GM23338 (cell line): ENCODE measurements at regions not wholly inside any gene's neighbourhood (a gene's known extent, or its start where the extent isn't known, plus 50 kb on each side); places are given as distances from the start of the nearest gene placed in this dataset.
A peak's percentile ranks its signal among the peaks of the same experiment; 100 is the strongest.

Source experiments
- ATAC-seq: fragments of 200-7000 bp; cut with Tn5 transposase; 3 replicates; pipeline ENCODE4 v1.9.1; 2020
- DNase-seq: peaks from one replicate; pipeline ENCODE4 v3.0.0-alpha.2; 2015; ENCODE audit warnings: low spot score
- H2AFZ ChIP-seq: fragments of 200-600 bp; sonication (generic); 2 replicates; pipeline ENCODE4 v1.8.0; 2016; ENCODE audit warnings: antibody characterized with exemption, mild to moderate bottlenecking, moderate library complexity
- H3F3A ChIP-seq: fragments of 200-600 bp; sonication (generic); replicated peaks from 2 replicates; pipeline ENCODE4 v1.8.0; 2017; ENCODE audit warnings: antibody characterized with exemption, mixed run types, low read depth
- H3K27ac ChIP-seq: fragments of 200-600 bp; sonication (generic); 2 replicates; pipeline ENCODE4 v1.6.1; 2016; ENCODE audit warnings: low read depth
- H3K27me3 ChIP-seq: fragments of 200-600 bp; sonication (generic); 2 replicates; pipeline ENCODE4 v1.8.0; 2016; ENCODE audit warnings: mild to moderate bottlenecking, mixed run types, moderate library complexity; ENCODE audit not compliant: insufficient read depth
- H3K36me3 ChIP-seq: fragments of 200-600 bp; sonication (generic); 2 replicates; pipeline ENCODE4 v1.8.0; 2016; ENCODE audit warnings: mild to moderate bottlenecking; ENCODE audit not compliant: insufficient read depth
- H3K4me1 ChIP-seq: fragments of 200-600 bp; sonication (generic); 2 replicates; pipeline ENCODE4 v1.8.0; 2016; ENCODE audit warnings: mild to moderate bottlenecking, moderate library complexity; ENCODE audit not compliant: insufficient read depth
- H3K4me2 ChIP-seq: fragments of 200-600 bp; sonication (generic); 2 replicates; pipeline ENCODE4 v1.7.1; 2017; ENCODE audit warnings: mixed run types
- H3K4me3 ChIP-seq: fragments of 200-600 bp; sonication (generic); 2 replicates; pipeline ENCODE4 v1.6.1; 2016; ENCODE audit warnings: mixed run types
- H3K79me2 ChIP-seq: fragments of 200-600 bp; sonication (generic); replicated peaks from 2 replicates; pipeline ENCODE4 v1.8.0; 2017; ENCODE audit warnings: mild to moderate bottlenecking; ENCODE audit not compliant: insufficient read depth
- H3K9me2 ChIP-seq: fragments of 200-600 bp; sonication (generic); 2 replicates; pipeline ENCODE4 v1.8.0; 2017; ENCODE audit not compliant: insufficient read depth
- H4K20me1 ChIP-seq: fragments of 200-600 bp; sonication (generic); replicated peaks from 2 replicates; pipeline ENCODE4 v1.8.0; 2017; ENCODE audit warnings: mild to moderate bottlenecking; ENCODE audit not compliant: insufficient read depth
- H3K27ac Mint-ChIP-seq: 2 replicates; pipeline ENCODE4 v1.8.0; 2020; ENCODE audit warnings: inconsistent platforms, mild to moderate bottlenecking, moderate library complexity, mixed read lengths
- H3K27me3 Mint-ChIP-seq: 3 replicates; pipeline ENCODE4 v1.8.0; 2022; ENCODE audit warnings: low read depth, mild to moderate bottlenecking, moderate library complexity, mixed read lengths, inconsistent platforms; ENCODE audit not compliant: insufficient read depth, poor library complexity
- H3K36me3 Mint-ChIP-seq: 3 replicates; pipeline ENCODE4 v1.8.0; 2021; ENCODE audit warnings: low read depth, mild to moderate bottlenecking, inconsistent platforms, moderate library complexity, mixed read lengths
- H3K4me1 Mint-ChIP-seq: 3 replicates; pipeline ENCODE4 v1.8.0; 2020; ENCODE audit warnings: mild to moderate bottlenecking, inconsistent platforms, mixed read lengths
- H3K4me3 Mint-ChIP-seq: 3 replicates; pipeline ENCODE4 v1.8.0; 2021; ENCODE audit warnings: moderate library complexity, mild to moderate bottlenecking, inconsistent platforms, mixed read lengths
- H3K9me3 Mint-ChIP-seq: 3 replicates; pipeline ENCODE4 v1.8.0; 2020; ENCODE audit warnings: moderate library complexity, mild to moderate bottlenecking, inconsistent platforms, mixed read lengths
- CREB1 ChIP-seq: fragments of 250-450 bp; sonication (Bioruptor Pico); IDR thresholded peaks from 2 replicates; pipeline ENCODE4 v1.5.0; 2020; ENCODE audit warnings: low read depth, mild to moderate bottlenecking, moderate library complexity
- EZH2 ChIP-seq: fragments of 200-600 bp; sonication (generic); IDR thresholded peaks from one replicate; pipeline ENCODE4 v1.8.0; 2017; ENCODE audit warnings: antibody characterized with exemption, mild to moderate bottlenecking, low read depth; ENCODE audit not compliant: unreplicated experiment
- EZH2phosphoT487 ChIP-seq: fragments of 200-600 bp; sonication (generic); IDR thresholded peaks from one replicate; pipeline ENCODE4 v1.8.1; 2018; ENCODE audit warnings: antibody characterized with exemption; ENCODE audit not compliant: unreplicated experiment
- NANOG ChIP-seq: IDR thresholded peaks from 2 replicates; pipeline ENCODE4 v1.6.1; 2016; ENCODE audit warnings: antibody characterized with exemption, borderline replicate concordance
- STAT1 ChIP-seq: IDR thresholded peaks from one replicate; pipeline ENCODE4 v1.6.1; 2016; ENCODE audit warnings: antibody characterized with exemption; ENCODE audit not compliant: unreplicated experiment
- ZNF114 ChIP-seq: fragments of 250-450 bp; sonication (Bioruptor Pico); IDR thresholded peaks from 2 replicates; pipeline ENCODE4 v1.5.0; 2020; ENCODE audit warnings: mild to moderate bottlenecking, moderate library complexity
- ZNF331 ChIP-seq: fragments of 250-450 bp; sonication (Bioruptor Pico); IDR thresholded peaks from 2 replicates; pipeline ENCODE4 v1.5.0; 2020; ENCODE audit warnings: low read depth, mild to moderate bottlenecking, moderate library complexity
- TF ChIP-seq, protein P1 (sequence below): IDR thresholded peaks from one replicate; pipeline ENCODE4 v1.6.1; 2018; ENCODE audit warnings: antibody characterized with exemption; ENCODE audit not compliant: unreplicated experiment
- TF ChIP-seq, protein P2 (sequence below), 2 experiments: fragments of 200-600 bp in 1 of 2; sonication (generic) in 1 of 2; conservative IDR thresholded peaks; 2 replicates each; pipeline versions ENCODE4 v1.5.1 to v1.6.1; 2016 to 2017; ENCODE audit warnings: antibody characterized with exemption in 2 of 2, low read depth in 2 of 2, mild to moderate bottlenecking in 2 of 2, moderate library complexity in 1 of 2
- TF ChIP-seq, protein P3 (sequence below): fragments of 250-450 bp; sonication (Bioruptor Pico); IDR thresholded peaks from 2 replicates; pipeline ENCODE4 v1.5.0; 2020; ENCODE audit warnings: mild to moderate bottlenecking, moderate library complexity

DNA sequence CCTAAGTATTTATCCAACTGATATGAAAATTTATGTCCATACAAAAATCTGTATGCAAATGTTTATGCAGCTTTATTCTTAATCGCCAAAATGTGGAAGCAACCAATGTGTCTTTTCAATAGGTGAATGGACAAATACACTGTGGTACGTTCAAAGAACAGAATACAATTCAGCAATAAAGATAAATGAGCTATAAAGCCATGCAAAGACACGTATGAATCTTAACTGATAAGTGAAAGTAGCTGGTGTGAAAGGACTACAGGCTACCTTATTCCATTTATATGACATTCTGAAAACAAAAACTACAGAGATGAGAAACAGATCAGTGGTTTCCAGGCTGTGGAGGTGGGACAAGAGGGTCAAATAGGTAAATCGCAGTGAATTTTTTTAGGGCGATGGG lies 419.6 kb upstream of the B3GALT2 start (continued):
- TF ChIP-seq, protein P1, sequence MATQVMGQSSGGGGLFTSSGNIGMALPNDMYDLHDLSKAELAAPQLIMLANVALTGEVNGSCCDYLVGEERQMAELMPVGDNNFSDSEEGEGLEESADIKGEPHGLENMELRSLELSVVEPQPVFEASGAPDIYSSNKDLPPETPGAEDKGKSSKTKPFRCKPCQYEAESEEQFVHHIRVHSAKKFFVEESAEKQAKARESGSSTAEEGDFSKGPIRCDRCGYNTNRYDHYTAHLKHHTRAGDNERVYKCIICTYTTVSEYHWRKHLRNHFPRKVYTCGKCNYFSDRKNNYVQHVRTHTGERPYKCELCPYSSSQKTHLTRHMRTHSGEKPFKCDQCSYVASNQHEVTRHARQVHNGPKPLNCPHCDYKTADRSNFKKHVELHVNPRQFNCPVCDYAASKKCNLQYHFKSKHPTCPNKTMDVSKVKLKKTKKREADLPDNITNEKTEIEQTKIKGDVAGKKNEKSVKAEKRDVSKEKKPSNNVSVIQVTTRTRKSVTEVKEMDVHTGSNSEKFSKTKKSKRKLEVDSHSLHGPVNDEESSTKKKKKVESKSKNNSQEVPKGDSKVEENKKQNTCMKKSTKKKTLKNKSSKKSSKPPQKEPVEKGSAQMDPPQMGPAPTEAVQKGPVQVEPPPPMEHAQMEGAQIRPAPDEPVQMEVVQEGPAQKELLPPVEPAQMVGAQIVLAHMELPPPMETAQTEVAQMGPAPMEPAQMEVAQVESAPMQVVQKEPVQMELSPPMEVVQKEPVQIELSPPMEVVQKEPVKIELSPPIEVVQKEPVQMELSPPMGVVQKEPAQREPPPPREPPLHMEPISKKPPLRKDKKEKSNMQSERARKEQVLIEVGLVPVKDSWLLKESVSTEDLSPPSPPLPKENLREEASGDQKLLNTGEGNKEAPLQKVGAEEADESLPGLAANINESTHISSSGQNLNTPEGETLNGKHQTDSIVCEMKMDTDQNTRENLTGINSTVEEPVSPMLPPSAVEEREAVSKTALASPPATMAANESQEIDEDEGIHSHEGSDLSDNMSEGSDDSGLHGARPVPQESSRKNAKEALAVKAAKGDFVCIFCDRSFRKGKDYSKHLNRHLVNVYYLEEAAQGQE: no peak
- TF ChIP-seq EZH2phosphoT487 (no peak), STAT1 (no peak), ZNF331 (no peak), EZH2 (no peak), ZNF114 (CRISPR knock-in tag) (no peak), NANOG (no peak)
- TF ChIP-seq, protein P2, sequence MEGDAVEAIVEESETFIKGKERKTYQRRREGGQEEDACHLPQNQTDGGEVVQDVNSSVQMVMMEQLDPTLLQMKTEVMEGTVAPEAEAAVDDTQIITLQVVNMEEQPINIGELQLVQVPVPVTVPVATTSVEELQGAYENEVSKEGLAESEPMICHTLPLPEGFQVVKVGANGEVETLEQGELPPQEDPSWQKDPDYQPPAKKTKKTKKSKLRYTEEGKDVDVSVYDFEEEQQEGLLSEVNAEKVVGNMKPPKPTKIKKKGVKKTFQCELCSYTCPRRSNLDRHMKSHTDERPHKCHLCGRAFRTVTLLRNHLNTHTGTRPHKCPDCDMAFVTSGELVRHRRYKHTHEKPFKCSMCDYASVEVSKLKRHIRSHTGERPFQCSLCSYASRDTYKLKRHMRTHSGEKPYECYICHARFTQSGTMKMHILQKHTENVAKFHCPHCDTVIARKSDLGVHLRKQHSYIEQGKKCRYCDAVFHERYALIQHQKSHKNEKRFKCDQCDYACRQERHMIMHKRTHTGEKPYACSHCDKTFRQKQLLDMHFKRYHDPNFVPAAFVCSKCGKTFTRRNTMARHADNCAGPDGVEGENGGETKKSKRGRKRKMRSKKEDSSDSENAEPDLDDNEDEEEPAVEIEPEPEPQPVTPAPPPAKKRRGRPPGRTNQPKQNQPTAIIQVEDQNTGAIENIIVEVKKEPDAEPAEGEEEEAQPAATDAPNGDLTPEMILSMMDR (conservative IDR thresholded peaks at IDR 0.05; ENCODE audit: low read depth in 2 of 2): no peak

DNA sequence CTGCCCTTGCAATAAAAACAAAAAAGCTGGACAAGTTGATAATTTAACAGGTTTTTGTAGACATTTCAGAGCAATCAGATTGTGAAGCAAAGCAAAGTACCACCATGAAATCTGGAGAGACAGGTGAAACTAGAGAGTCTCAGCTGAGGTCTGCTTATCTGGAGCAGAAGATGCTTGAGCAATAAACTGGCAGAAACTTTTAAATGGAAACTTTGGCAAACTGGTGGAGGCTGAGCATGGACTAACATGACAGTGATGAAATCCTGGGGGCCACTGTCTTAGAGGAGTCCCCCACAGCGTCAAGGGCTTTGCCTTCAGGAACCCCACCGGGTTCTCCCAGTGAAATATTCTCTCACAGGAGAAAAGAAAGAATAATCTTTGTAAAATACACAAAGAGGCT lies 416.3 kb upstream of the B3GALT2 start:
- H3K9me3 Mint-ChIP-seq: no peaks in the 10 kb centered on the region
- Histone ChIP-seq H3F3A (no peaks in the 10 kb centered on the region), H3K79me2 (no peaks in the 10 kb centered on the region), H3K4me2 (no peak overlapping the region), H2AFZ (peak overlapping the region; percentile 61), H3K27ac (no peak overlapping the region), H4K20me1 (no peaks in the 10 kb centered on the region), H3K36me3 (no peaks in the 10 kb centered on the region), H3K4me1 (no peaks in the 10 kb centered on the region; the same call in 1 of the 2 replicates), H3K27me3 (no peaks in the 10 kb centered on the region), H3K9me2 (no peaks in the 10 kb centered on the region), H3K4me3 (no peak overlapping the region)
- no peaks in the 10 kb centered on the region for H3K36me3 Mint-ChIP-seq
- H3K4me1 Mint-ChIP-seq: peaks cover 10% of the 10 kb centered on the region
- no peak overlapping the region for H3K4me3 Mint-ChIP-seq
- DNase-seq (no peak), ATAC-seq (peak; percentile 44; the same call in 2 of the 3 replicates)
- no peaks in the 10 kb centered on the region for H3K27me3 Mint-ChIP-seq
- H3K27ac Mint-ChIP-seq: no peak overlapping the region
- TF ChIP-seq, protein P3, sequence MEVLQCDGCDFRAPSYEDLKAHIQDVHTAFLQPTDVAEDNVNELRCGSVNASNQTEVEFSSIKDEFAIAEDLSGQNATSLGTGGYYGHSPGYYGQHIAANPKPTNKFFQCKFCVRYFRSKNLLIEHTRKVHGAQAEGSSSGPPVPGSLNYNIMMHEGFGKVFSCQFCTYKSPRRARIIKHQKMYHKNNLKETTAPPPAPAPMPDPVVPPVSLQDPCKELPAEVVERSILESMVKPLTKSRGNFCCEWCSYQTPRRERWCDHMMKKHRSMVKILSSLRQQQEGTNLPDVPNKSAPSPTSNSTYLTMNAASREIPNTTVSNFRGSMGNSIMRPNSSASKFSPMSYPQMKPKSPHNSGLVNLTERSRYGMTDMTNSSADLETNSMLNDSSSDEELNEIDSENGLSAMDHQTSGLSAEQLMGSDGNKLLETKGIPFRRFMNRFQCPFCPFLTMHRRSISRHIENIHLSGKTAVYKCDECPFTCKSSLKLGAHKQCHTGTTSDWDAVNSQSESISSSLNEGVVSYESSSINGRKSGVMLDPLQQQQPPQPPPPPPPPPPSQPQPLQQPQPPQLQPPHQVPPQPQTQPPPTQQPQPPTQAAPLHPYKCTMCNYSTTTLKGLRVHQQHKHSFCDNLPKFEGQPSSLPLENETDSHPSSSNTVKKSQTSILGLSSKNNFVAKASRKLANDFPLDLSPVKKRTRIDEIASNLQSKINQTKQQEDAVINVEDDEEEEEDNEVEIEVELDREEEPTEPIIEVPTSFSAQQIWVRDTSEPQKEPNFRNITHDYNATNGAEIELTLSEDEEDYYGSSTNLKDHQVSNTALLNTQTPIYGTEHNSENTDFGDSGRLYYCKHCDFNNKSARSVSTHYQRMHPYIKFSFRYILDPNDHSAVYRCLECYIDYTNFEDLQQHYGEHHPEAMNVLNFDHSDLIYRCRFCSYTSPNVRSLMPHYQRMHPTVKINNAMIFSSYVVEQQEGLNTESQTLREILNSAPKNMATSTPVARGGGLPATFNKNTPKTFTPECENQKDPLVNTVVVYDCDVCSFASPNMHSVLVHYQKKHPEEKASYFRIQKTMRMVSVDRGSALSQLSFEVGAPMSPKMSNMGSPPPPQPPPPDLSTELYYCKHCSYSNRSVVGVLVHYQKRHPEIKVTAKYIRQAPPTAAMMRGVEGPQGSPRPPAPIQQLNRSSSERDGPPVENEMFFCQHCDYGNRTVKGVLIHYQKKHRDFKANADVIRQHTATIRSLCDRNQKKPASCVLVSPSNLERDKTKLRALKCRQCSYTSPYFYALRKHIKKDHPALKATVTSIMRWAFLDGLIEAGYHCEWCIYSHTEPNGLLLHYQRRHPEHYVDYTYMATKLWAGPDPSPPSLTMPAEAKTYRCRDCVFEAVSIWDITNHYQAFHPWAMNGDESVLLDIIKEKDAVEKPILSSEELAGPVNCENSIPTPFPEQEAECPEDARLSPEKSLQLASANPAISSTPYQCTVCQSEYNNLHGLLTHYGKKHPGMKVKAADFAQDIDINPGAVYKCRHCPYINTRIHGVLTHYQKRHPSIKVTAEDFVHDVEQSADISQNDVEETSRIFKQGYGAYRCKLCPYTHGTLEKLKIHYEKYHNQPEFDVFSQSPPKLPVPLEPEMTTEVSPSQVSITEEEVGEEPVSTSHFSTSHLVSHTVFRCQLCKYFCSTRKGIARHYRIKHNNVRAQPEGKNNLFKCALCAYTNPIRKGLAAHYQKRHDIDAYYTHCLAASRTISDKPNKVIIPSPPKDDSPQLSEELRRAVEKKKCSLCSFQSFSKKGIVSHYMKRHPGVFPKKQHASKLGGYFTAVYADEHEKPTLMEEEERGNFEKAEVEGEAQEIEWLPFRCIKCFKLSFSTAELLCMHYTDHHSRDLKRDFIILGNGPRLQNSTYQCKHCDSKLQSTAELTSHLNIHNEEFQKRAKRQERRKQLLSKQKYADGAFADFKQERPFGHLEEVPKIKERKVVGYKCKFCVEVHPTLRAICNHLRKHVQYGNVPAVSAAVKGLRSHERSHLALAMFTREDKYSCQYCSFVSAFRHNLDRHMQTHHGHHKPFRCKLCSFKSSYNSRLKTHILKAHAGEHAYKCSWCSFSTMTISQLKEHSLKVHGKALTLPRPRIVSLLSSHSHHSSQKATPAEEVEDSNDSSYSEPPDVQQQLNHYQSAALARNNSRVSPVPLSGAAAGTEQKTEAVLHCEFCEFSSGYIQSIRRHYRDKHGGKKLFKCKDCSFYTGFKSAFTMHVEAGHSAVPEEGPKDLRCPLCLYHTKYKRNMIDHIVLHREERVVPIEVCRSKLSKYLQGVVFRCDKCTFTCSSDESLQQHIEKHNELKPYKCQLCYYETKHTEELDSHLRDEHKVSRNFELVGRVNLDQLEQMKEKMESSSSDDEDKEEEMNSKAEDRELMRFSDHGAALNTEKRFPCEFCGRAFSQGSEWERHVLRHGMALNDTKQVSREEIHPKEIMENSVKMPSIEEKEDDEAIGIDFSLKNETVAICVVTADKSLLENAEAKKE (CRISPR knock-in tag): no peak
- TF ChIP-seq STAT1 (no peak), CREB1 (CRISPR knock-in tag) (no peak), ZNF331 (no peak), NANOG (no peak)
- TF ChIP-seq, protein P1: no peak
